NCI-H187 (cell line): ENCODE measurements at regions not wholly inside any gene's neighbourhood (a gene's known extent, or its start where the extent isn't known, plus 50 kb on each side); places are given as distances from the start of the nearest gene placed in this dataset.

Experiments used
- DNase-seq, 2 experiments: peaks; one replicate each; lab custom pipeline; 2025; lab: John Stamatoyannopoulos, UW

DNA sequence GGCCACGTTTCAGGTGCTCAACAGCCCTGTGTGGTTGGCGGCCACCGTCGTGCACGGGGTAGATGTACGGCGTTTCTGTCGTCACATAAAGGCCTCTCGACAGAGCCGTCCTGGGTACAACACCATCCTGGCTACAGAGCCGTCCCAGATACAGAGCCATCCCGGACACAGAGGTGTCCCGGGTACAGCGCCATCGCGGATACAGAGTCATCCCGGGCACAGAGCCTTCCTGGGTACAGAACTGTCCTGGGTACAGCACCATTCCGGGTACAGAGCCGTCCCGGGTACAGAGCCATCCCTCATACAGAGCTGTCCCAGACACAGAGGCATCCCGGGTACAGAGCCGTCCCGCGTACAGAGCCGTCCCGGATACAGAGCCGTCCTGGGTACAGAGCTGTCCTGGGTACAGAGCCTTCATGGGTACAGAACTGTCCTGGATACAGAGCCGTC lies 222.7 kb upstream of the SOX1 start:
- DNase-seq = no peak

DNA sequence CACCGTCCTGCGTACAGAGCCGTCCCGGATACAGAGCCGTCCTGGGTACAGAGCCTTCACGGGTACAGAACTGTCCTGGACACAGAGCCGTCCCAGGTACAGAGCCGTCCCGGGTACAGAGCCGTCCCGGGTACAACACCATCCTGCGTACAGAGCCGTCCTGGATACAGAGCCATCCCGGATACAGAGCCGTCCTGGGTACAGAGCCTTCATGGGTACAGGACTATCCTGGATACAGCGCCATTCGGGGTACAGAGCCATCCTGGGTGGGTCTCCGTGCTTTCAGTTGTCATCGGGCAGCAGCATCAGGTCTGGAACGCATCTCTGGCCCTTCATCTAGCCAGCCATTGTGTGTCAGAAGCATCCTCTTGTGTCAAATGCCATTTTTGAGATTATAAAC lies 222.3 kb upstream of the SOX1 start:
- DNase-seq = no peak

DNA sequence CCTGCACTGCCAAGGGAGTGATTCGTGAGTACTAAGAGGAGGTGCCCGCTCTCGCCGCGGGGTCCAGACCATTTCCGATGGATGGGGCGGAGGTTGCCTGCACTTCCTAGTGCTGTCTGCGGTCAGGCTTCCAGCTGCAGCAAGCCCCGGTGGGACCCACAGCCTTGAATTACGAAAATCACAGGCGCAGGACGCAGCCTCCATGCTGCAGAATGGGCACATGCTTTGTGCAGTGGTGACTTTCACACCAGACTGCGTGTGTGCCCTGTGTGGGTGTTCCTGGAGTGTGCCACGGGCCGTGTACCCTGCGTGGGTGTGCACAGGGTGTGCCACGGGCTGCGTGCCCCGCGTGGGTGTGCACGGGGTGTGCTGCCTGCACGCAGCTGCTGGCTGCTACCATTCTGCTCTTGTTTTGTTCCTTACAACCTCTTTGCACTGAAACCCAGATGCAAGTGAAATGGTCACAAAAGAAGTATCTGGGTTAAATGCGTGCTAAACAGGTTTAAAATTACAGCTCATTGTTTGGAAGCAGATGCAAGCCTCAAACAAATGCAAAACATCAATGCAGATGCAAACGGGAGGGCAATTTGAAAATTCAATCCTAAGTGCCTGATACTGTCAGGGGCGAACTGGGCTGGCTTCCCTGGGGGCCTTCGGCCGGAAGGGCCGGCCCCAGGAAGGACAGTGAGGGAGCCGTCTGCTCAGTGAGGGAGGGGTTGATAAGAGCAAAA lies 221.2 kb upstream of the SOX1 start:
- no peak for DNase-seq

DNA sequence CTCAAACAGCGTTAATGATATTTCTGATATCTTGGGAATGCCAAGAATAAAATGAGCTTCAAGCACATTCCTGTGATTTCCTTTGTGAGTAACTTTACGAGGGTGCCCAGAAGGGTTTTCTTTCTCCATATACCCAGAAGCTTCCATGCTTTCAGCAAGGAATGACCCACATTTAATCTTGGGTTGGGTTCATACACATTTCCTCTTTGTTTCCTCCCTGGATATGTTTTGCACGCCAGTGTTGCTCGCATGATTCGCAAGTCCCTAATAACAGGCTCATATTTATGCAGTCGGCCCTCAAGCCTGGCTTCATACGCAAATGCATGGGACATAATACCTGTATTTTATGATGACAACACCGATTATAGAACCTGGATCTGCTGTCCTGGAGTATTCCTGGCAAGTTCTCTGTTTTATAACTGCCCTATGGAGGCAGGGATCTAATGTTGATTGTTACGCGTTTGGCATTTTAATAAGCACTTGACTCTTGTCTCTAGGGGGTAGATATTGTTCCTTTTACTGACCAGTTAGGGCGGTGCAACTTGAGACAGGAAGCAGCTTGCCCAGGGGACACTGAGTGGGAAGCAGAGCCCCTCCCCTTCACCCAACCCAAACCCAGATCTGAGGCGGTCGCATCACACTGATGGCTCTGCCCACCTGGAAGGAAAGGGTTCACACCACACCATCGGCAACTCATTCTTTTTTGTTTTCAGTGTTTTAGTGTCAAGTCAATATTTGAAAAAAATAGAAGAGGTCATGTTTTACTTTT lies 220.4 kb upstream of the SOX1 start:
- DNase-seq = peak; percentile 71 to 78

DNA sequence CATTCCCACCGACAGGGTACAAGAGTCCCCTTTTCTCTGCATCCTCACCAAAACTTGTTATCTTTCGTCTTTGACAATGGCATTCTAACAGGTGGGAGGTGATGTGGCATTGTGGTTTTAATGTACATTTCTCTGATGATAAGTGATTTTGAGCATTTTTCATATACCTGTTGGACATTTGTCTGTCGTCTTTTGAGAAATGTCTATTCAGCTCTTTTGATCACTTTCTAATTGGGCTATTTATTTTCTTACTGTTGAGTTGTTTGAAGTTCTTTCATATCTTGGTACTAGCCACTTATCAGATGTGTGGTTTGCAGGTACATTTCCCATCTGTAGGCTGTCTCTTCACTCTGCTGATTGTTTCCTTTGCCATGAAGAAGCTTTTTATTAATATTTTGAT lies 219.0 kb upstream of the SOX1 start:
- no peak for DNase-seq

DNA sequence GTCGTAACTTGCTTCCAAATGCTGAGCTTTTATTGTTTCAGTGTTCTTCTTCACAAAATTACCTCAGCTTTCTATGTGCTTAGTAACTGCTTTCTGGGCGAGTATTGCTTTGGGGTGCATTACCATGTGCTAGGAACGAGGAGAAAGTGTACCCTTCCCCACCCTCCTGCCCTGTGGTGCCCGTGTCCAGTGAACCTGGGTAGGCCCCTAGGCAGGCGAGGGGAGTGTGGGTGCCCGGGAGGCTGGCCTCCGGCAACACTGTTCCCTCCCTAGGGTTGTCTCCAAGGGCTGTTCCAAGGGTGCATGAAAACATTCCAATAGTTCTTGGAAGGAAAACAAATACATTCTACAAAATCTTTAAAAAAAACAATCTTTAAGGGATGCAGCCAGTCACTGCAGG lies 216.5 kb upstream of the SOX1 start:
- no peak for DNase-seq

DNA sequence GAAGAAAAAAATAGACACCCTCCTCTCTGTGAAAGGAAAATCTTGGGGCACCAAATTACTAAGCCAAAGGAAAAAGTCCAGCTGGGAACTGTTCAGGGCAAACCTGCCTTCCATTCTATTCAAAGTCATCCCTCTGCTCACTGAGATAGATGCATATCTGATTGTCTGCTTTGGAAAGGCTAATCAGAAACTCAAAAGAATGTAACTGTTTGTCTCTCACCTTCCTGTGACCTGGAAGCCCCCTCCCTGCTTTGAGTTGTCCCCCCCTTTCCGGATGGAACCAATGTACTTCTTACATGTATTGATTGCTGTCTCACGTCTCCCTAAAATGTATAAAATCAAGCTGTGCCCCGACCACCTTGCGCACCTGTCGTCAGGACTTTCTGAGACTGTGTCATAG lies 216.0 kb upstream of the SOX1 start:
- no peak for DNase-seq

DNA sequence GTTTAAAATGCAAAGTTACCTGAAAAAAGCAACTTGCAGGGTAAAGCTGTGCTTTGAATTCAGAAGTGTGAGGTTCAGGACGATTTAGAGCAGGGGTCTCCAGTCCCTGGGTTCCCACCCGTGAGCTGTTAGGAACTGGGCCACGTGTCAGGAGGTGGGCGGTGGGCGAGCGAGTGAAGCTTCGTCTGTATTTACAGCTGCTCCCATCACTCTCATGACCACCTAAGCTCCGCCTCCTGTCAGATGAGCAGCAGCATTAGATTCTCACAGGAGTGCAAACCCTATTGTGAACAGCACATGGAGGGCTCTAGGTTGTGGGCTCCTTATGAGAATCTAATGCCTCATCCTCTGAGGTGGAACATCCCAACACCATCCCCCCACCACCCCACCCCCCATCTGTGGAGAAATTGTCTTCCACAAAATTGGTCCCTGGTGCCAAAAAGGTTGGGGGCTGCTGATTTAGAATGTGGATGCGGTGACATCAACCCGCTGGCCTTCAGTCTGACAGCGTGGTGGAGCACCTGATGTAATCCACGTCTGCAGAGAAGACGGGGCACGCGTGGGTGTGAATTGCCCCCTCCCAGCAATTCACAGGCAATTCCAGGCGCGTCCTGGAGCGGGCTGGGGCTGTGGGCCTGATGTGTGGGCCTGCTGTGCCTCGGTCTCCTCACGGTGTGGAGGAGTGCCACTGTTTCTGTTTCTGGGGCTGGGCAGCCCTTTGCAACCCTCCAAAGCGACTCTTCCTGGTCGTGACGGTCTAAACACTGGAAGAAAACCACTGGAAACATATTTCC lies 214.0 kb upstream of the SOX1 start:
- DNase-seq = peak; percentile 58 to 75

DNA sequence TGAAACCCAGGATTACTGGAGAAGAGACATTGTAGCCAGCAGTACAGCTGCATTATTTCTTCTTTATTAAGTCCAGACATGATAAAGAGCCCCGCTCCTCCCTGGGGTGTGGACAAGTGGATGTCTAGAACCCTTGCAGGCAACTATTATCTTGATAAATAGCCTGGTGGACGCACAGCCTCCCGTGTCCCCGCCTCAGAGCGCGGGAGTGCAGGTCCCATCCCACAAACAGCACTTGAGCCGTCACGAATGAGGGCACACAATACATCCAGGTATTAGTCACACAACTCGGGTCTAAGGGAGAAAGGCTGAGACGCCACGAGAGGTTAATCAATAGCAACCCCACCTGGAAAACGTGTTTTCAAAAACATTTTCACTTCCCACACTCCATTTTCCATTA lies 213.2 kb upstream of the SOX1 start:
- DNase-seq = peak; percentile 97 to 99

DNA sequence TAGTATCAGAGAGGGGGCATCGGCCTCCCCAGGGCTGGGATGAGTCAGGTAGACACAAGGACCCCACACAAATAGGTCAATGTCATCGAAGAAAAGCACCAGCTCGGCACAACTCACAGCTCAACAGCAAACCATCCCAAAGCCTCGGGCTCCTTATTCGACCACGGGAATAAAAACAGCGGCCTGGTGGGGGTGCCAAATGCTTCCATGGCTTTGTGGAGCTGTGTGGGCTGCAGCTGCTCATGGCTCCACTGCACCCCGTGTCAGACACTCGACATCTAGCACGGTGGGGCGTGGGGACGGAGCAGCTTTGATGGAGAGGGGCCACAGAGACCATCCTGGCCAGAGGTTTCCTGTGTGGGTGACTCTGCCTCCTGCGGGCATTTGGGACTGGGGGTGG lies 212.5 kb upstream of the SOX1 start:
- peak in 1 of 2 experiments; percentile 84 for DNase-seq

DNA sequence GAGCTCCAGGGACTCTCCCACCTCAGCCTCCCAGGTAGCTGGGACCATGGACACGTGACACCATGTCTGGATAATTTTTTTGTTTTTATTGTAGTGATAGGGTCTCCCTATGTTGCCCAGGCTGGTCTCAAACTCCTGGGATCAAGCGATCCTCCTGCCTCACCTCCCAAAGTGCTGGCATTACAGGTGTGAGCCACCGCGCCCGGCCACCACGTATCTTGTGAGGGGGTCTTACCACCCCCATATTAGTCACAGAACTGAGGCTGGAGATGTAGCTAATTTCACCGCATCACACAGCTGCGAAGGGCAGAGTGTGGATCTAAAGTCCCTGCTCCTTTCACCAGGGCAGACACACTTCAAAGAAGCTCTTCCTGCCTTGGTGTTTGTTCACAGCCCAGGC lies 211.8 kb upstream of the SOX1 start:
- DNase-seq = no peak

DNA sequence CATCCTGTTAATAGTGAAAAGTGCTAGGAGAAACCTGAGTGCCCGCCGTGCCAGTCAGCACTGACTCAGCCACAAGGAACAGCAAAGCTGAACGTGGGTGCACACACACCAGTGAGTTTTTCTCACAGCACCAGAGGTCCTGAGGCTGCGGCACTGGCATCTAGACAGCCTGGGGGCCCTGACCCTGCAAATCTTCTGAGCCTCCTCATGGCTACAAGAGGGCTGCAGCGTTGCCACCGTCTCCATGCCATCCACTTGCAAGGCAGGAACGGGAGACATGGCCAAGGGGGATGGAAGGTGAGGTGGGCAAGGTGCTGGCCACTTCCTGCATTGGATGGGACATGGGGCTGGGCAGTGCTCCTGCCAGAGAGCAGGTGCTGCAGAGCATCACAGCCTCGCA lies 211.2 kb upstream of the SOX1 start:
- DNase-seq = no peak

DNA sequence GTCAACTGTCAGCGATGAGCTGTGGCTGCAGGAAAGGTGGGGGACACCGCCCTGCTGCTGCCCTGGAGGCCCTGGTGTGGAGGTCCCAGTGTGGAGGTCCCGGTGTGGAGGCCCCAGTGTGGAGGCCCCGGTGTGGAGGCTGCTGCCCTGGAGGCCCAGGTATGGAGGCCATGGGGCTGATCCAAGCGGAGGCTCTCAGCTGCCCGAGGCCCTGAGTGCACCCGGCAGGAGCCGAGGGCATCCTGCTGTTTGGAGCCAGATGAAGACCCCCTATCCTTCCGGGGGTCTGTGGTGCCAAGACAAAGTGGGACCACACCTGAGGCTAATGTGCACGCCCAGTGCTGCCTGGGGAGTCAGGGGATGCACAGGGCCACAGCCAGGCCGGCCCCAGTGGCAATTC lies 210.4 kb upstream of the SOX1 start:
- DNase-seq = no peak

DNA sequence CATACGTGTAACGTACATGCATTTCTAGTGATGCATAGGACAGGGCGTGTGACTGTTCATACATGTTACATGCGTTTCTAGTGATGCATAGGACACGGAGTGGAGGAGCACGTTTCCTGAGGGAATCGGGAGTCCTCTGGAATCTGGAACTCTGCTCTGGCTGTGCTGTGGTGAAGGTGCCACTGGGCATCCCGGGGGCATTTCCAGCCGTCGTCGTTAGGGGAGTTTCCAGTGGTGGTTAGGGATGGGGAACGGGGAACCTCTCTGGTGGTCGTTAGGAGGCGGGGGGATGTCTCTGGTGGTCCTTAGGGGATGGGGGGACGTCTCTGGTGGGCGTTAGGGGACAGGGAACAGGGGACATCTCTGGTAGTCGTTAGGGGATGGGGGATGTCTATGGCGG lies 209.6 kb upstream of the SOX1 start:
- no peak for DNase-seq

DNA sequence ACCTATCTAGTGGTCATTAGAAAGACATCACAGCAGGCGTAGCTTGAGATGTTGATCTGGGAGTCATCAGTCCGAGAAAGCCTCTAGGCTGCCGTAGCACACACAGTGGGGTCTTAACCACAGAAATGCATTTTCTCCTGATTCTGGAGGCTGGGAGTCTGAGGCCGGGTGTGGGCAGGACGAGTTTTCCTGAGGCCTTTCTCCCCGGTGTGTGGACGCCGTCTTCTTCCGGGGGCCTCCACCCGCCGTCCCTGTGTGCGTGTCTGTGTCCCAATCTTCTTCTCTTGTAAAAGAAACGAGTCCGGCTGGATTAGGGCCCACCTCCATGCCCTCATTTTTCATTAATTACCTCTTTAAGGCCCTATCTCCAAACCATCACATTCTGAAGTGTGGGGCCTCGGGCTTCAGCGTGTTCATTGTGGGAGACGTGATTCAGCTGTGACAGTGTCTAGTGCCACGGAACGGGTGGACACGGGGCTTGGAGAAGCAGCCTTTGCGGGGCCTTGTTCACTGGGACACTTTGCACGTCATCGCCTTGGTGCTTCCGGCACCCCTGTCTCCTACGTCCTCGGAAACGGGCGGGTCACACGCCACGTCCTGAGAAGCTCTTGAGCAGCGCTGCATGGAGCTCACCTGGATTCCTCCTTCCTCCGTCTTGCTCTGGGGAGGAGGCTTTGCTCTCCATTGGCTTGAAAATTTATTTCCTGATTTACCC lies 208.9 kb upstream of the SOX1 start:
- no peak for DNase-seq

DNA sequence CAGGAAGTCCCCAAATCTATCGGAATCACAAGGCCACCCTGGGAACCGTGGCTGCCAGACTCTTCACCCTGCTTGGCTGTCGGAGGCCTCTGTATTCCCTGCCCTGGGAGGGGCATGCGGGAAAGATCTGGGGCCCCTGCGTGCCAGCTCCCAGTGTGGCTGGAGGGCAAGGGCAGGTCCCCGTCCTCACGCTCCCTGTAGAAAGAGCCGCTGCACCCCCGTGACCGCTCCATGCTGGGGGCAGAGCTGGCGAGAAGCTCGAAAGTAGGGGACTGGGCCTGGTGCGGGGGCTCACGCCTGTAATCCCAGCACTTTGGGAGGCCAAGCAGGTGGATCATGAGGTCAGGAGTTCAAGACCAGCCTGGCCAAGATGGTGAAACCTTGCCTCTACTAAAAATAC lies 208.4 kb upstream of the SOX1 start:
- no peak for DNase-seq

DNA sequence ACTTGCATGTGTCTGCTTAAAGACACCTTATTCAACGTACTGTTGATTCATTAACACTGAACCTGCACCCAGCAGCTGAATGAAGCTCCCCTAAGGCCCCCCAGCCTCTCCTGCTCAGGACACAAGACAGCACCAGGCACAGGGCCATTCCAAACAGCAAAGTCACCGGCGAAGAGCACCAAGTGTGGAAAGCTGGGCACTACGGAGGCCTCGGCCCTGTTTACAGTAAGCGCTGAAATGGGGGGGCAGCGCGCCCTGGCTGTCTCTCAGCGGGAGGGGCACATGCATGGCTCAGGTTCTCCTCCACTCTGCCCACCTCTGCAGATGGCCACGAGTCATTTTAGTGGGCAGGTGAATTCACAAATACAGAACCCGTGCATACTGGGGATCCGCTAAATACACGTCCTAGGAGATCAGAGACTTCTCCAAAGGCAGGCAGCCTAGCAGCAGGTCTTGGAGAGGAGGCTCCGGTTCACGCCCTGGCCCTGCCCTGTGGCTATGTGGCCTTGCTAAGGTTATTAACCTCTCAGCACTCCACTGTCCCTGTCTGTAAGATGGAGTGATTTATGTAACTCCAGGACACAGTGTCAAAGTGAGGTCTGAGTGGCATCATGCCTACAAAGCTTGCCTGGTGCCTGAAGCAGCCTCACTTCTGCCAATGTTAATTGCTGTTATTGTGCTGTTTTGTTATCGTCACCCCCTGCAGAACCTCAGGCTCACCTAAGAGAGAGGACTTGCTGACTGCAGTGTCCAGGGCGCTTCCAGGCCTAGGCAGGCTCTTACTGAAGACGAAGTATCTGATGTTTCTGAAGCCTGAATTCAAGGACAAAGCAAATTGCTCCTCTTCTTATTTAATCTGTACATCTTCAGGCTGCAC lies 207.4 kb upstream of the SOX1 start:
- no peak for DNase-seq

DNA sequence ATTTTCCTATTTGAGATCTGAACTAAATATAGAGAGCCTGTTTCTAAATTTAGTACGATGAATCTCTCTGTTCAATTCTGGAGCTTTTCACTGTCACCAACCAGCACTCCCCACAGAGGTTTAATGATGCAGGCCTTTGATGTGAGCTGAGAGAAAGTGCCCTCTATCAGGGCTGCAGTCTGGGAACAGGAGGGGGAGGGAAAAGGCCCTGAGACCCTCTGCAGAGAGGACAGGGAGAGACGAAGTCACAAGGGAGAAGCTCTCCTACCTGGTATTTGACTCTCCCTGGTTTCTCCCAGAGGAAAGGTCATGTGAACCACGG lies 206.8 kb upstream of the SOX1 start:
- no peak for DNase-seq

DNA sequence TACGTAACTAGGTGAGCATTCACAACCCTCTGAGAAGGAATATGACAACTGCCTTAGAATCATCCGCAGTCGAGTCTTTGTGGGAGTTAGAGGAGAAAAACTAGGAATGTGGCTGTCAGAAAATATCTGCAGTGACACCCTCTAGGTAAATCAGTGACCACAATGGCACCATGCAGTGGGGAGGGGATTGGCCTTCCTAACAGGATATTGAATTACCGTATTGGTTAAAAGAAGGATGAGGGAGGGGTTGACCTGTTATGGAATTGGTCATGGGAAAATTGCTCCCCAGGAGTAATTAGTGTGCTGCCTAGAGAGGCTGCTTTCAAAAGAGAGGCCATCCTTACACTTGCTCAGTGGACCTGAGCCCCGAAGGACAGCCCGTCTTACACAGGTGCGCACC lies 205.6 kb upstream of the SOX1 start:
- DNase-seq = no peak

DNA sequence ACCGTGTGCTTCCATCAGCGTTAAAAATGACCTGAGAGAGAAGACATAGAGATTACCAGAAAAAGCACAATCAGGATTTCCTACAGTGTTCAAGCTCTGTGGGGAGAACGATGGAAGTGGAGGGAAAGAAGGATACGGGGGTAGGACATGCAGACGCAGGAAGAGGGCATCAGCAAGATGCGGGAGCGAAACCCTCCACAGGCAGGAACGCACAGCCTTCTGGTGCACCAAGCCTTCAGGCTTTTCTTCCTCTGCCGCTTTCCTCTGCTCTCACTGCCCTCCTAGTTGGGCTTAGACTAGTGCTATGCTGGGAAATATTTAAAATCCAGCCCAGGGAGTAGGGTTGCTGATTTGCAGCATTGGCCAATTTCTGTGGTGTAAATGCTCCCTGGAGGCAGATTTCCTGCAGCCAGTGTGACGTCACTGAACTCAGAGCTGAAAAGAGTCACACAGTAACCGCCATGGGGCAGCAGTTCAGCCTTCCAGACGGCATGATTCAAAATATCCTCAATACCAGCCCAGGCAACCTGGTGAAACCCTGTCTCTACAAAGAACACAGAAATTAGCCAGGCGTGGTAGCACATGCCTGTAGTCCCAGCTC lies 205.1 kb upstream of the SOX1 start:
- no peak for DNase-seq
